Stimulated activated CD8-positive, alpha-beta memory T cell treated with anti-CD3 and anti-CD28 coated beads, Interleukin-12 subunit alpha, Interleukin-12 subunit beta, amount 100 ng/mL, for 4 hours (primary cell): ENCODE measurements at regions not wholly inside any gene's neighbourhood (a gene's known extent, or its start where the extent isn't known, plus 50 kb on each side); places are given as distances from the start of the nearest gene placed in this dataset.
"Not testable (repeated sequence)": the region's sequence is repeated elsewhere in the genome, so short reads cannot be mapped to it uniquely, and the experiment has no call there.

ENCODE experiments used
- DNase-seq: peaks from one replicate; pipeline ENCODE4 v3.0.0-alpha.2; 2020; ENCODE audit warnings: low read depth

DNA sequence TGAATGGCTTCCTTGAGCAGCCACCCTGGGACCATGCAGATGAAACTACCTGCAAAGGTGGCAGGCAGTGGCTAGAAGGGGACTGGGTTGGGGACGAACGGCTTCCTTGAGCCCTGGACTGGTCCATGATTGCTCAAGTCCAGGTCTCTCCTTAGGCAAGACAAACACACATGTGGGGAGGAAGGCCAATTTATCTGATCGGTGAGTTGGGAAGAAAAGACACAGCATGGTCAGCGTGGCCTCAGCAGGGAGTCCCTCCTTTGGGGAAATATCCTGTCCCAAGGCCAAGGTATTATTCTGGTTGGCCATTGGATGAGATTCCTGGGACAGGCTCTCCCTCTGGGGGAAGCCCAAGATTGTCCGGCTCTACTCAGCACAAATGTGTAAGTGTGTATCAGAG, 116.3 kb upstream of the ERG start:
- DNase-seq = no peak

DNA sequence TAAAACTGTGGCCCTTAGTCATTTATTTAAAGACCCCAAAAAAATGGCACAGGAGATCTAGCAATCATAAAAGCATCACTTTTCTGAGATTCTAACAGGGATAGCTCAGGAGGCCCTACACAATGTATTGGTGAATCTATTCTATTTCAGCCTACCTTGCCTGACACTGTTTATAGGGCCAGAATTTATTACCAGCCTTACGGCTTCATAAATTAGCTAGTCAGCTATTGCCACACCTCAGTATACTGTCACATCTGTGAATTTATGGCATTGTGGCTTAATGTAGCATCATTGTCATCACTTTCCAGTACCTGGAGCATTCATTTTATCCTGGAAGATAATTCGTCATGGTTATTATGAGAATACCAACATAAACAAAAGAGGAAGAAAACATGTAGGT, 121.2 kb upstream of the ERG start:
- DNase-seq = no peak

DNA sequence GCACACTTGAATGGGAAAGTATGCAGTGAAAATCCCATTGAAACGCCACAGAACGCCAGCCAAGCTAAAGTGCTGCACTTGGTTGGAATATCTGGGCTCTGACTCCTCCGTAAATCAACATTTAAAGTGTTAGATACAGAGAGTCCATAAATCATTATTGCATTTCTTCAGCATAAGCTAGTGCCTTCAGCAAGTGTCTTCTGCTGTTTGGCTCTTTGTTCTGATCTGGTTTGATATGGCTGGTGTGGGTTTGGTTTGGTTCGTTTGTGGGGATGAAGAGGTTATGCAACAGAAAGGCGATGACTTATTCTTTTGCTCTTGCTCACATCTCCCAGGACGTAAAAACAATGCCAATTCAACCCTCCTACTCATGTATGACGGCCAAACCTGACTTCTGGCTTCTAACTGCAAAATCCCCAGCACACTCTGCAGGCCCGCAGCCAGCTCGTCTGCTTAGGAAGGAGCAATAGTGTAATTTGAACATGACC, 121.8 kb upstream of the ERG start:
- no peak for DNase-seq

DNA sequence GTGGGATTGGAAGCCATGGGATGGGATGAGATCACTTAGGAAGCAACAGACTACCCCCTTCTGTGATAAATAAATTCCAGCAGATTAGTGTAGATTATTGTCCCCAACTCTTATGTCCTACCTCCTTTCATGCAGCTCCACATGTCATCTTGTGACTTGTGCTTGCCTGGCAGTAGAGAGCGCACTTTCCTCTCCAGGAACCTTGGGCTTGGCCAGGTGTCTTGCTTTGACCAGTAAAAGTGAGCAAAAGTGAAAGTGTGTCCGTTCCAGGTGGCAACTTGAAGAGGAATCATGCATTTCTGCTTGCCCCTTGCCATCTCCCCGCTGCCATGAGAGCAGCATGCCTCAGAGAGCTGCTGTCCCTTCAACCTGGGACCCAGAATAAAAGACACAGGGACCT, 122.9 kb upstream of the ERG start:
- no peak for DNase-seq

DNA sequence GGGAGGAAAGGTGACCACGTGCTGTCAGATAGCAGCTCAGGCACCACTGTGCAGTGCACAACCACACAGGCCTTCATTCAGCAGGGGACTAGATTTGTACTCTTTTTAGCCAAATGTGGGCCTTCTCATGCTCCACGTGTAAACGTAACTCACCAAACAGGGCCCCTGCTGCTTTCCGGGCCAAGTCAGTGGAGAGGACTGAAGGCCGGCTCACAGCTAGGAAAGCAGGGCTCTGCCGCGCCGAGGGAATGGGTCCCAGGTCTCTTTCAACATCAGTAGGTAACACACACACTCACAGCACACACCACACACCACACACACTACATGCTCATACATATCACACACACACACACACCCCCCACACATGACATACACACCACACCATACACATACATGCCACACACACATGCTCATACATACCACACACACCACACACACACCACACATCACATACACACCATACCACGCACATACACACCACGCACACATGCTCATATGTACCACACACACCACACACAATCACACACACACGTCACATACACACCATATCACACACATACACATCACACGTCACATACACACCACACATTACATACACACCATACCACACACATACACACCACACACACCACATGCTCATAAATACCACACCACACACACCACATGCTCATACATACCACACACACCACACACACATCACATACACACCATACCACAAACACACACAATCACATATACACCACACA, 124.0 kb upstream of the ERG start:
- no peak for DNase-seq

DNA sequence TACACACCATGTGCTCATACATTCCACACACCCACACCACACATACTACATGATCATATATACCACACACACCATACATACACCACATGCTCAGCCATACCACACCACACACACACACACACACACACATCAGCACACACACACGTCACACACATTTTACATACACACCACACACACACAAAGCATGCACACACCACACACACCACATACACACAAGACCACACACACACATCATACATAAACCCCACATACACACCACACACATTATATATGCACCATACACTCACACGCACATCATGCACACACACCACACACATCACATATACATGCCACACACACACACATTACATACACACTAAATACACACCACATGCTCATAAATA, 124.5 kb upstream of the ERG start:
- DNase-seq = no peak

DNA sequence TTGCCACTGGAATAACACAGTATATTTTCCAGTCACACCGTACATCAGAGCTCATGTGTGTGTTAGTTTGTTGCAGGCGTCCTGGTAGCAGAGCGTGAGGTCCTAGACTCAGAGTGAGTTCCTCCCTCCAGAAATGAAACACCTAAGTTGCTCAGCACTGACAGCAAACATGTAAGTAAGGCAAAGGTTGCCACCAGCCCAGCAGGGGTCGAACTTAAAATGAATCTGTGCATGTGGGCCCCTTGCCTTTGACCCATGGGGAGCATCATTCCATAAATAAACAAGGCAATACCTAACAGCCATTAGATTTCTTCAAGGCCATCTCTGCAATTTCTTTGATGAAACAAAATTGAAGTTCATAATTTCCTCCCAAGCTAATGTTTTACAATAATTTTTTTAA, 125.3 kb upstream of the ERG start:
- DNase-seq = no peak

DNA sequence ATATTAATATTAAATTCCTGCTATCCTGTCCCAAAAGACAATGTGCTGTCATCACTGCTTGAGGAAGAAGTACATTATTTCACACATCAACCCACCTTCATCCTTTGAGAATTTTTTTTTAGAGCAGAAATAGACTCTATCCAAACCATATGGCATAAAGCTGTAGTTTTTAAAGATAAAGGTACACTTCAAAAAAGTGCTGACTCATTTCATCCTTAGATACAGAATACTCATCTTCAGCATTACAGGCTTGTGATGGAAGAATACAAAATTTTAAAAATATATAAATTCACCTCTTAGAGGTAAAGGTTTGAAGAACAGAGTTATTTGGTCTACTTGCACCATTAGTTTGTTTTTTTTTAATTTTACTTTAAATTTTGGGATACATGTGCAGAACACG, 126.7 kb upstream of the ERG start:
- no peak for DNase-seq

DNA sequence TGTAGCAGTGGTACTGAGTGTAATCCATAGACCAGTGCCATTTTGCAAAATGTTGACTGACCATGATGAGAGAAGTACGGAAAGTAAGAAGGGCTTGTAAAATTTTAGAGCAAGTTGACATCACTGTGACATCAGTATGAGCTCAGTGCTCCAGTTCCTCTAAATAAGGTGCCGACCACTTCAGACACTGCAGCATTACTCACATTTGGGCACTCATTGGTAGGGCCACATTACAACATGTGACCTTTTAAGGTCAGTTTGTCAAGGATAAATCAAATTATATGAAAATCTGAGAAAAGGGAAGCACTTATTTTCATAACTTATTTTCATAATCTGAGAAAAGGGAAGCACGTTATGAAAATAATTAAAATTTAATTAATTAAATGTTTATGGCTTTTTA, 128.0 kb upstream of the ERG start:
- no peak for DNase-seq

DNA sequence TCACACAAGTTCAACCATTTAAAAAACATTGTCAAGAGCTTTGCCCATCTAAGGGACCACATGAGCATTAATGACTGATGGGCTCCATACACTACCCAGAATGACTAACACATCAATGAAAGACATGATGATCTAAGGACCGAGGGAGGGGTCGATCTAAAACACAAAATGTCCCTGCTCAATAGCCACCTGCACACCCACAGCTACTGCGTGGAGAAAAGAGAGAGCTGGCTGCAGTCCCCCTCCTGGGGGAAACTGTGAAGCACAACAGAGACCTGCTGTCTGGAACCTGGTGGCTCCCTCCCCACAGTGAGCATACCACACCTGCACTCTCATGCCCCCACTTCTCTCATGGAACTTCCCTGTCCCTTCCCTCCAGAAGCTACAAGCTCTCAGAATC, 130.1 kb upstream of the ERG start:
- DNase-seq = no peak

DNA sequence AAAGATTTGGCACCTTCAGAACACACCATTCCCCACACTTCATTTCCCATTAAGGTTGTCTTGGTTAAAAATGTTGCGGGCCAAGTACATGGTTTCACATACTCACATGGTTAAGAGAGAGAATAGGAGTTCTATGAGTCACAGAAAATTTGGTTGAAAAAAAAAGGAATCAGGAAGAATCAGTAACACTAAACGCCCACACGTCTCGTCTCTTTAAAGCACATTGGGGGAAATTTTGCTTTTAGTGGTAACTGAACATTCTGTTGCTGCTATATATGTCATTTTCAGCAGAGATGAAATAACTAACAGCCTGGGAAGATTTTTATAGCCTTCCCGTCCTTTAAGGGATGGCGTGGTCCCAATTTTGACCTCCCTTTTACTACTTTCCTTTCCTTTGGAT, 132.9 kb upstream of the ERG start:
- no peak for DNase-seq

DNA sequence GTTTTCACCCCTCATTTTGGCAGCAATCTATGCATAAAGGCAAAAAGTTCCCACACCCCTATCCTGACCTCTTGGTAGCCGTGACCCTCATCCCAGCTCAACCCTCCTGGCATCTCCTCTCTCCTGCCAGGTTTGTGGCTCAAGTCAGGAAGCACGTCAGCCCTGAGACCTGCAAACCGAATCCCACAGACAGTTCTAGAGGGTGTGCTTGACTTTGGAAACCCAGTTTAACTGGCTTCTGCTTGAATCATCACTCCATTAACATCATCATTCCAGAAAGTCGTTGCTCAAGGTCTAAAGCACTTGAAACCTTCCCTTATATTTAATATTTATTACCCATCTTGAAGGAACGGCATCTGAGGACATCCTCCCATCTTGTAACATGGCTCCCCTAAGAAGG, 133.4 kb upstream of the ERG start:
- no peak for DNase-seq

DNA sequence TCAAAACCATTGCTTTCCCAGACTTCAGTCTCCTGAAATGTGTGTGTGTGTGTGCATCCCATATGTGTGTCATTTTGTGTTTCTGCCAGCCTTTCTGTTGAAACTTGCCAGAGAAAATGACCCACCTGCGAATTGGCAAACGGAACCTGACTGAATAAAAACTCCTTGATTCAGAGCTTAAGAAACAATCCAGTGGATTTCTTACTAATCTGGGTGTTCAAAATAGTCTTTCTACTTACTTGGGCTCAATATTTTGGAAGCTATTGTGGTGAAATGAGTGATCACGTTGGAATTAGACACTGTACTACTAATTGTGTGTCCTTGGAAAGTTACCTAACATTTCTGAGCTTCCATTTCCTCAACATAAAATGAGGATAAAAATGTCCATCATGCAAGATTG, 138.9 kb upstream of the ERG start:
- no peak for DNase-seq

DNA sequence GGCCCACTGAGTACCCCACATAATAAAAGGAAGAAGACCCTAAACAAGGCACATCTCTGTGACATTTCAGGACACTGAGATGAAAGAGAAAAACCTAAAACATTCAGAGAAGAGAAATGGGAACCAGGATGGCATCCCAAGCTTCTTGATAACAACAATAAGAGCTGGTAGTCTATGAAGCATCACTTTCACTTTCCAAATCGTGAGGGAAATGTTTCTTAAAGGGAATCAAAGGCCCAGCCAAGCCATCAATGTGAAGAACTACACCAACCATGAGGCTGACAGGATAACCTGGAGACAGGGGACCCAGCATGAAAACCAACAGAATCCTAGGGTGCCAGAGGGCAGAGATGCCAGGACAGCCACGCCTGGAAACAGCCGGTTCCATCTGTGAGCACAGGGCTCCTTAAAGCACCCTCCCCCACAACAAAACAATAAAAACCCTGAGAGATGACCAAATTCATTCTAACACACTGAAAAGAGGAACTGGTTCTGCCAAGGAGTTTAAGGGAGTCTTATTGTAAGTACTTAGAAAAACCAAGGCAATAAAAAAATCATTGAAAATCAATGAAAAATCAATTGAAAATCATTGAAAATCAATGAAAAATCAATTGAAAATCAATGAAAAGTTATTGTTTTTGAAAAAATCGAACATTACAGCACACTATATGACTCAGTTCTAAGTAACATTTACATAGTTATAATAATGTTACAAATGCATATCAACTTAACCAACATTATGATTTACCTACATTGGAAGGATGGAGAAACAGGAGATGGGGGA, 141.5 kb upstream of the ERG start:
- DNase-seq = no peak

DNA sequence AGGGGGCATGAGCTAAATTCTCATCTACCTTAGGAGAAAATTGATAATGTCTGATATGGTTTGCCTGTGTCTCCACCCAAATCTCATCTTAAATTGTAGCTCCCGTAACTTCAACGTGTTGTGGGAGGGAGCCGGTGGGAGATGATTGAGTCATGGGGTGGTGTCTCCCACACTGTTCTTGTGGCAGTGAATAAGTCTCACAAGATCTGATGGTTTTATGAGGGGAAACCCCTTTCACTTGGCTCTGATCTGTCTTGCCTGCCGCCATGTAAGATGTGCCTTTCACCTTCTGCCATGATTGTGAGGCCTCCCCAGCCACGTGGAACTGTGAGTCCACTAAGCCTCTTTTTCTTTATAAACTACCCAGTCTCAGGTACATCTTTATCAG, 142.1 kb upstream of the ERG start:
- not testable (repeated sequence) for DNase-seq

DNA sequence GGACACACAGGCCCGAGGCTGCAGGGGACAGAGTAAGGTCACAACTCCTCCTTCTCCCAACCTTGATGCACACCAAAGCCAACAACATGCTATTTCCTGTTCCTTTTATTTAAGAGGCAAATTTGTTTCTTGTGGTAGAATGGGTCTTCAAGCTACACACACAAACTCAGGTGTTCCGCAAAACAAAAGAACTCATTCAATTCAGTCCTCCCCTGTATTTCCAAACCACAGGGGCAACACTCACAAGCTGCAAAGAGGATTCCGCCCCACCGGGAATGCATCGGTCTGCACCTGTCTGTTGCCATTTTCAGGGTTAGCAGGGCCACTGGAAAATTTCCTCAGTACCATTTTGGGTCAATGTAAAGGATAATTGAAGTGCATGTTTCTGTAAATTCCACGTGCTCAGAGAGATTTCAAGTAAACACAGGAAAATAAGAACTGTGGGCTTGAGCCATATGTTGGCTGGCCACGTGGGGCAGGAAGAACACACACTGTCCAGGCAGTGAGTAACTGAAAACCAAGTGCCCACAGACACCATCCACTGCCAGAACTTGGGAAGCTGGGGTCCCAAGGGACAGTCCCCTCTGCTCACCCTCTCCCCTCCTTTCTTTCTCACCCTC, 145.2 kb upstream of the ERG start:
- DNase-seq = no peak

DNA sequence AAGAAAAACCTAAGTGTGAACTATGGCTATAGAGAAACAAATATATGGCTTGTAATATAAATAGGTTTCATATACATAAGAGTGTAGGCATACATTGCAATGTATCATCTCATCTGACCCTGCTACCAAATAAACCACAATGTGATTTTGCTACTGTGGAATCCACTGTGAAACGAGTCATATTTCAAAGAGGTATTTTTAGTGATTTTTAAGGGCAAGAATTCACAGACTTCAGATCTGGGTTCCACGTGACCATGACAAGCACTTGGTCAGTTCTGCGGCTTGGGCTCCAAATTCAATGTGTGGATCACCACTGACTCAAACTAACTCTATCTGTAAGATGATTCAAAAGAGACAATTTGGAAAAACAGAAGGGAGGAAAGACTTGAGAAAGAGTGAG, 147.0 kb upstream of the ERG start:
- no peak for DNase-seq

DNA sequence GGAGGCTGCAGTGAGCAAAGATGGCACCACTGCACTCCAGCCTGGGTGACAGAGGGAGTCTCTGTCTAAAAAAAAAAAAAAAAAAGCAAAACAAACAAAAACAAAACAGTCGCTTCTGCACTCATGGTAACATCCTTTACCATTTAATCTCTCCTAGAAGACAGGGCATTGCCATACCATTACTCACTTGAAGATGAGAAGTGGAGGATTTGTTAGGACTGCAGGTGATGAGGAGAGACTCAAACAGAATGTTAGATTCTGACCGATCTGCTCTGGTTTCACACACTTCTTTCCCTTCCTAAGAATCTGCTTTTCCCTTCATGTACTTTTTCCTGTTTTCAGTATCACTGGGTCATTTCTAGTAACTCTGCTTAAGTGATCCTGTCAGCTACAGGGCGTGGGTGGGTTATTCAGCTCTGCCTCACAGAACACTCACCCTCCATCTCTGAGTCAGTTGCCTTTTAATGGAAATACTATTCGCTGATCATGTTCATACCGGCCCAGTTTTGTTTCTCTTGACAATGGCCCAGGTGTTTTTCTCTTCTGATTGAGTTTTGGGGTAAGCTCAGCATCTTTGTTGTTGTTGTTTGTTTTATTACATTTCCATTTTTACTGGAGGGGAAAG, 148.0 kb upstream of the ERG start:
- DNase-seq = no peak

DNA sequence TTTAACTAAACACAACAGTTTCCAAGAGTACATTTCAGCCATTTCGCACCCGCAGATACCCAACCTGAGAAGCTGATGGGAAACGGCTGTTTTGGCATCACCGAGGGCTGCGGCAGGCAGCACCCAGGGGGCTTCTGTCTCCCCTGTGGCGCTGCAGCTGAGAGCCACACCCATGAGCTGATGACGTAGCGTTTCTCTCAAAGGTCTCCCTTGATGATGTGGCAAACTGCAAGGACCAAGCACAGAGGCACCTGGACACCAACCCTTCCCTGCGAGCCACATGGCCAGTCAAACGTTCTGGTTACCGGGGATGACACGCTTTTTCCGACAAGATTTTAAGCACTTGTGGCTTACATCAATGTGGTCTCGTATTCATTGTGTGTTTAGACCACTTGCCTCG, 150.8 kb upstream of the ERG start:
- no peak for DNase-seq

DNA sequence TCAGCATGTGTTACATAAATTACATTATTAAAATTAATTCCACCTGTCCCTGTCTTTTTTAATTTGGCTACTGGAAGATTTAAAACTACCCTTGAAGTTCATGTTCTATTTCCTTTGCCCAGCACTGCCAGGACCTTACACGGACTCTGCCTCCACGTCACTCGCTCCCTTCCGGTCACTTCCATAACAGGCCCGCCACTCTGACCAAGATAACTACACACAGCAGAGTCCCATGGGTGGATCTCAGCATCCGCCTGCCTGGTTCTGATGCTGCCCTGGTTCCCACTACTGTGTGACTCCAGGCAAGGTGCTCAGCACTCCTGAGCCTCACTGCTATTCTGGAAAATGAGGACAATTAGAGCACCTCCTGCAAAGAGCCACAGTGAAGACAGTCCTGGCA, 153.3 kb upstream of the ERG start:
- no peak for DNase-seq

DNA sequence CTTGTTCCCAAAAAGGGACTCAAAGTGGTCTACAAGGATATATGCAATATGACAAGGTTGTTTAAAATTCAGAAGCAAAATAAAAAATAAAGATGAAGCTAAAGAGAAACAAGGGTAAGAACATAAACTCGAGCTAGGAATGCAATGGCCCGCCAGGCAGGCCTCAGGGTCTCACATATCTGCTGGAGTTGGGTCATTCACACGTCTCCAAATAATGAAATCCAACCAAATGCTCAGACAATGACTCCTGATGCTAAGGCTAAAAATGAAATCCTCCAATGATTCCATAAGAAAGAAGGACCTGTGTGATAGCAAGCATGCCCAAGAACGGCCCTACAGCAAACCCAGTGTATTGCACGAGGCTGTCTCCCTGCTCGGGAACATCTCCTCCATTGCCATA, 153.3 kb upstream of the ETS2 start:
- no peak for DNase-seq

DNA sequence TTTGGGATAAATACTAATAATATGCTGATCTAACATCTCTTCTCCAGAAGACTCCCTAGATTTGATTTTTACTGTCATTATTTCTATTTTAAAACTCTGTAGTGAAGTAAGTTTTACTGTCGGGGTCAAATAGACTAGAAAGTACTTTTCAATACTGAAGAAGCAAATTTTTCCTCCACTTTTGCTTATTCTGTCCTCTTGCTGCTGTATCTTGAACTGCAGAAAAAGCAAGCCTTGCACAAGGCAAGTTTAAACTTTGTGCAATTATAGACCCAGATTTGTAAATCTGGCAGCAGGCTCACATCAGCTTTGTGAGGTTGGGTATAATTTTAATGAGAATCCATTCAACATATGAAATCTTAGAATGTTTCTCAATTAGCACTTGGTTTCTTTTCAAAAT, 151.1 kb upstream of the ETS2 start:
- no peak for DNase-seq

DNA sequence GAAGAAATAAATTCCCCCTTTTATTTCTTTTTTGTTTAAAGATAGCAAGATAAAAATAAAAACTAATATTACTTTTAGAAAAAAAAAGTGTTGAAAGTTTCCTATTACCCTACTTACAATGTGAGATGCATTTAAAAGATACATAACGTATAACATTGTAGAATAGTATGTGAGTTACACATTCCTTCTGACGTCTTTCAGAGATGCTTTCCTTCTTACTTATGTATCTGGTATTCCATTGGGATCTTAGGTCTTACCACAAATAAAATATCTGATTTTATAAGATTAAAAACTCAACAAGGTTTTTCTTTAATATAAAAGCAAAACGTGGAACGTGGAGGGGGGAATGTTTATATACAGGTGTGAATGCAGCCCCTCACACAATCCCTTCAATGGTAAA, 147.2 kb upstream of the ETS2 start:
- no peak for DNase-seq
